HEK293 (cell line): ENCODE measurements at regions not wholly inside any gene's neighbourhood (a gene's known extent, or its start where the extent isn't known, plus 50 kb on each side); places are given as distances from the start of the nearest gene placed in this dataset.

Source experiments
- CTCF ChIA-PET: fragments of 350-600 bp; formaldehyde crosslinking; extraction: SDS; loops from one replicate; lab custom pipeline; 2021; ENCODE audit warnings: antibody characterized with exemption; lab: Yijun Ruan, JAX
- POLR2A ChIA-PET: fragments of 300-600 bp; formaldehyde crosslinking; extraction: SDS; loops from one replicate; lab custom pipeline; 2020; ENCODE audit warnings: antibody characterized with exemption, inconsistent platforms; lab: Yijun Ruan, JAX
- H3K27ac ChIP-seq: fragments of 200-500 bp; sonication (Bioruptor generic); 2 replicates; pipeline ENCODE4 v1.5.1; 2014; ENCODE audit warnings: low read depth, low read length, control low read depth, inconsistent platforms; ENCODE audit errors: extremely low read depth
- H3K36me3 ChIP-seq, 2 experiments: fragments of 200-500 bp in 1 of 2; sonication (Bioruptor generic) in 1 of 2; 1 replicate in 1 of 2; 2 replicates in 1 of 2; pipeline ENCODE4 v1.5.1; 2014 to 2017; ENCODE audit warnings: inconsistent platforms in 2 of 2, low read length in 2 of 2; ENCODE audit not compliant: control insufficient read depth in 2 of 2, insufficient read depth in 1 of 2
- H3K4me1 ChIP-seq: fragments of 200-500 bp; sonication (Bioruptor generic); 2 replicates; pipeline ENCODE4 v1.5.1; 2014; ENCODE audit warnings: mild to moderate bottlenecking, low read length, inconsistent platforms; ENCODE audit not compliant: control insufficient read depth, insufficient read depth
- H3K4me3 ChIP-seq: 2 replicates; pipeline ENCODE4 v1.5.1; 2011; ENCODE audit warnings: low read depth, mild to moderate bottlenecking, control low read depth, low read length, moderate library complexity
- H3K9me3 ChIP-seq: fragments of 200-500 bp; sonication (Bioruptor generic); 2 replicates; pipeline ENCODE4 v1.5.1; 2014; ENCODE audit warnings: low read depth, low read length, inconsistent platforms; ENCODE audit not compliant: control insufficient read depth, insufficient read depth
- ATF2 ChIP-seq: fragments of 450-650 bp; formaldehyde crosslinking; IDR thresholded peaks from 2 replicates; pipeline ENCODE4 v1.5.1; 2016; ENCODE audit warnings: missing biosample characterization, missing genetic modification characterization, low read depth
- BCL11A ChIP-seq: fragments of 450-650 bp; formaldehyde crosslinking; IDR thresholded peaks from 2 replicates; pipeline ENCODE4 v1.5.1; 2016; ENCODE audit warnings: low read depth, missing biosample characterization, missing genetic modification characterization
- GLIS2 ChIP-seq: fragments of 450-650 bp; formaldehyde crosslinking; IDR thresholded peaks from 2 replicates; pipeline ENCODE4 v1.5.1; 2016; ENCODE audit warnings: missing biosample characterization, missing genetic modification characterization
- HIC1 ChIP-seq: fragments of 450-650 bp; formaldehyde crosslinking; IDR thresholded peaks from 2 replicates; pipeline ENCODE4 v1.5.1; 2016; ENCODE audit warnings: missing biosample characterization, missing genetic modification characterization
- HOXD13 ChIP-seq: sonication (generic); formaldehyde crosslinking; IDR thresholded peaks from 2 replicates; pipeline ENCODE4 v1.8.0; 2022; ENCODE audit warnings: missing genetic modification reagents, borderline replicate concordance
- IKZF3 ChIP-seq: fragments of 450-650 bp; IDR thresholded peaks from 2 replicates; pipeline ENCODE4 v1.5.0; 2018; ENCODE audit warnings: missing biosample characterization, mild to moderate bottlenecking, missing genetic modification characterization, moderate library complexity
- KLF10 ChIP-seq: fragments of 450-650 bp; IDR thresholded peaks from 2 replicates; pipeline ENCODE4 v1.5.1; 2018; ENCODE audit warnings: missing biosample characterization, mild to moderate bottlenecking, missing genetic modification characterization
- SP2 ChIP-seq: fragments of 450-650 bp; formaldehyde crosslinking; IDR thresholded peaks from 2 replicates; pipeline ENCODE4 v1.5.1; 2016; ENCODE audit warnings: missing biosample characterization, missing genetic modification characterization
- YY2 ChIP-seq: fragments of 450-650 bp; formaldehyde crosslinking; IDR thresholded peaks from 2 replicates; pipeline ENCODE4 v1.5.1; 2016; ENCODE audit warnings: missing biosample characterization, missing genetic modification characterization
- ZBTB11 ChIP-seq: fragments of 450-650 bp; formaldehyde crosslinking; conservative IDR thresholded peaks from 2 replicates; pipeline ENCODE4 v1.5.1; 2016; ENCODE audit warnings: low read depth, missing biosample characterization, missing genetic modification characterization
- ZEB2 ChIP-seq: fragments of 450-650 bp; formaldehyde crosslinking; IDR thresholded peaks from 2 replicates; pipeline ENCODE4 v1.5.1; 2016; ENCODE audit warnings: missing biosample characterization, missing genetic modification characterization
- ZFP41 ChIP-seq: fragments of 450-650 bp; formaldehyde crosslinking; IDR thresholded peaks from 2 replicates; pipeline ENCODE4 v1.5.1; 2016; ENCODE audit warnings: missing biosample characterization, missing genetic modification characterization, borderline replicate concordance
- ZIC2 ChIP-seq: fragments of 450-650 bp; formaldehyde crosslinking; IDR thresholded peaks from 2 replicates; pipeline ENCODE4 v1.5.1; 2016; ENCODE audit warnings: missing biosample characterization, missing genetic modification characterization
- ZNF18 ChIP-seq: fragments of 450-650 bp; formaldehyde crosslinking; IDR thresholded peaks from 2 replicates; pipeline ENCODE4 v1.5.1; 2016; ENCODE audit warnings: missing biosample characterization, missing genetic modification characterization
- ZNF2 ChIP-seq: fragments of 450-650 bp; formaldehyde crosslinking; IDR thresholded peaks from 2 replicates; pipeline ENCODE4 v1.5.1; 2016; ENCODE audit warnings: missing biosample characterization, missing genetic modification characterization
- ZNF433 ChIP-seq: fragments of 450-650 bp; formaldehyde crosslinking; IDR thresholded peaks from 2 replicates; pipeline ENCODE4 v1.5.1; 2016; ENCODE audit warnings: missing biosample characterization, missing genetic modification characterization, low read depth
- ZNF558 ChIP-seq: fragments of 450-650 bp; formaldehyde crosslinking; IDR thresholded peaks from 2 replicates; pipeline ENCODE4 v1.5.1; 2016; ENCODE audit warnings: missing biosample characterization, missing genetic modification characterization
- ZNF596 ChIP-seq: fragments of 450-650 bp; IDR thresholded peaks from 2 replicates; pipeline ENCODE4 v1.5.0; 2018; ENCODE audit warnings: missing biosample characterization, mild to moderate bottlenecking, missing genetic modification characterization, moderate library complexity
- ZNF76 ChIP-seq: fragments of 450-650 bp; formaldehyde crosslinking; IDR thresholded peaks from 2 replicates; pipeline ENCODE4; 2016; ENCODE audit warnings: low read depth, missing biosample characterization, missing genetic modification characterization, borderline replicate concordance
- ZNF777 ChIP-seq: fragments of 450-650 bp; formaldehyde crosslinking; IDR thresholded peaks from 2 replicates; pipeline ENCODE4 v1.5.1; 2017; ENCODE audit warnings: missing biosample characterization, missing genetic modification characterization, borderline replicate concordance
- ZNF792 ChIP-seq: fragments of 450-650 bp; formaldehyde crosslinking; IDR thresholded peaks from 2 replicates; pipeline ENCODE4 v1.5.1; 2016; ENCODE audit warnings: missing biosample characterization, missing genetic modification characterization
- ZSCAN18 ChIP-seq: fragments of 450-650 bp; formaldehyde crosslinking; IDR thresholded peaks from 2 replicates; pipeline ENCODE4 v1.5.1; 2016; ENCODE audit warnings: missing biosample characterization, missing genetic modification characterization

GRCh38 chr21:17066006-17066405 lies 446.8 kb upstream of the CXADR start:
- no peak overlapping the region for H3K4me3 ChIP-seq
- POLR2A ChIA-PET, result no interaction called here
- H3K27ac ChIP-seq, result no peak overlapping the region
- H3K9me3 ChIP-seq, result no peaks in the 10 kb centered on the region
- no peaks in the 10 kb centered on the region for H3K4me1 ChIP-seq
- CTCF ChIA-PET, result interaction anchor here (0.8 kb wide), 1 partner anchor 27 kb away, joined by 3 read pairs; no protein-coding TSS in a partner anchor
- H3K36me3 ChIP-seq, result no peaks in the 10 kb centered on the region
- TF ChIP-seq ZNF433 (tag by site-specific recombination), result no peak
- TF ChIP-seq ZNF792 (tag by site-specific recombination), result no peak
- no peak for TF ChIP-seq ATF2 (tag by site-specific recombination)

GRCh38 chr21:17071093-17071492 lies 441.8 kb upstream of the CXADR start:
- POLR2A ChIA-PET, result no interaction called here
- H3K4me1 ChIP-seq, result no peaks in the 10 kb centered on the region
- no peaks in the 10 kb centered on the region for H3K36me3 ChIP-seq
- no peaks in the 10 kb centered on the region; the same call in 1 of the 2 replicates for H3K9me3 ChIP-seq
- H3K27ac ChIP-seq, result no peak overlapping the region
- H3K4me3 ChIP-seq, result no peak overlapping the region
- CTCF ChIA-PET, result no interaction called here
- TF ChIP-seq ZNF558 (tag by site-specific recombination) (no peak), ZNF18 (tag by site-specific recombination) (no peak), KLF10 (no peak), YY2 (no peak), HIC1 (tag by site-specific recombination) (no peak), SP2 (tag by site-specific recombination) (no peak), GLIS2 (tag by site-specific recombination) (no peak), ZNF76 (no peak), ZNF777 (tag by site-specific recombination) (no peak), ZIC2 (tag by site-specific recombination) (no peak), ZNF596 (tag by site-specific recombination) (no peak), IKZF3 (tag by site-specific recombination) (no peak), ZSCAN18 (tag by site-specific recombination) (no peak)

GRCh38 chr21:17081193-17081592 lies 431.6 kb upstream of the CXADR start:
- no peaks in the 10 kb centered on the region for H3K9me3 ChIP-seq
- no peaks in the 10 kb centered on the region for H3K36me3 ChIP-seq
- 0 out of 2 replicates have a peak, but pooled peaks cover 4% of the 10 kb centered on the region for H3K4me1 ChIP-seq
- no peak overlapping the region for H3K4me3 ChIP-seq
- POLR2A ChIA-PET, result no interaction called here
- CTCF ChIA-PET, result interaction anchor here (0.7 to 1.1 kb wide), 2 partner anchors 36 to 177 kb away, joined by 3 to 4 read pairs; no protein-coding TSS in a partner anchor
- no peak overlapping the region for H3K27ac ChIP-seq
- no peak for TF ChIP-seq ZBTB11 (tag by site-specific recombination)
- no peak for TF ChIP-seq ZFP41
- TF ChIP-seq ZNF2, result no peak
- no peak for TF ChIP-seq HOXD13 (CRISPR knock-in tag)
- TF ChIP-seq BCL11A (tag by site-specific recombination), result no peak
- TF ChIP-seq ZEB2 (tag by site-specific recombination), result no peak
